Nephron progenitor cell (in vitro differentiated cells): ENCODE measurements at regions not wholly inside any gene's neighbourhood (a gene's known extent, or its start where the extent isn't known, plus 50 kb on each side); places are given as distances from the start of the nearest gene placed in this dataset.

Source experiments
- DNase-seq: peaks from one replicate; pipeline ENCODE4 v3.0.0; 2021
- H3K27ac Mint-ChIP-seq: 2 replicates; pipeline ENCODE4 v1.8.0; 2021; ENCODE audit warnings: mild to moderate bottlenecking, moderate library complexity, mixed read lengths
- H3K27me3 Mint-ChIP-seq: 2 replicates; pipeline ENCODE4 v1.8.0; 2021; ENCODE audit warnings: mild to moderate bottlenecking, low read depth, mixed read lengths; ENCODE audit not compliant: poor library complexity
- H3K36me3 Mint-ChIP-seq: 2 replicates; pipeline ENCODE4 v1.8.0; 2021; ENCODE audit warnings: low read depth, mixed read lengths
- H3K4me1 Mint-ChIP-seq: 2 replicates; pipeline ENCODE4 v1.8.0; 2021; ENCODE audit warnings: mixed read lengths
- H3K4me3 Mint-ChIP-seq: 2 replicates; pipeline ENCODE4 v1.8.0; 2021; ENCODE audit warnings: mild to moderate bottlenecking, moderate library complexity, mixed read lengths
- H3K9me3 Mint-ChIP-seq: 2 replicates; pipeline ENCODE4 v1.8.0; 2021; ENCODE audit warnings: mild to moderate bottlenecking, moderate library complexity, mixed read lengths
- CTCF ChIP-seq: fragments of 200-600 bp; sonication (generic); IDR thresholded peaks from 2 replicates; pipeline ENCODE4 v1.5.0; 2021; ENCODE audit warnings: antibody characterized with exemption

GRCh38 chr14:76576047-76576741, 185.1 kb upstream of the VASH1 start:
- Mint-ChIP-seq H3K4me1 (peaks cover 20% of the 10 kb centered on the region), H3K27me3 (peaks cover 8% of the 10 kb centered on the region), H3K9me3 (peaks cover 9% of the 10 kb centered on the region), H3K4me3 (no peak overlapping the region), H3K27ac (no peak overlapping the region), H3K36me3 (no peaks in the 10 kb centered on the region)
- TF ChIP-seq CTCF = no peak
- no peak for DNase-seq

GRCh38 chr14:76577090-76577489, 184.2 kb upstream of the VASH1 start:
- Mint-ChIP-seq H3K4me3 (no peak overlapping the region), H3K9me3 (peaks cover 9% of the 10 kb centered on the region), H3K4me1 (peaks cover 20% of the 10 kb centered on the region), H3K27me3 (peaks cover 8% of the 10 kb centered on the region), H3K27ac (no peak overlapping the region), H3K36me3 (no peaks in the 10 kb centered on the region)
- DNase-seq = no peak
- no peak for TF ChIP-seq CTCF

DNA sequence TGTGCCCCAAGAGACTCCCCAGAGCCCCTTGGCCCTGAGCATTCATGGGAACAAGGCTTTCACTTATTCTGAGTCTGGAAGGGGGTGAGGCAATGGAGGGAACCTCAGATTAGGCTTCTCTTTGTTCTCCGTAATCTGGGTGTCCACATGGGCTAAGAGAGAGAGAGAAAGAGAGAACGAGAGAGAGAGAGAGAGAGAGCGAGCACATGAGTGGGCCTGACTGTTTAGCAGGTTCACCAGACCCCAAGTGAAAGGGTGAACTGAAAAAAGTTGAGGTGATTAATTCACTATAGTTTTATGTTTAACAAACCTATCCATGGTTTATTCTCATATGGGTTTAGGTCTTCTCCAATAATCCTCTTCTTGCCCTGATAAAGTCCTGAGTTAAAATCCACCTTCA, 183.4 kb upstream of the VASH1 start:
- no peak for DNase-seq
- no peak for TF ChIP-seq CTCF
- H3K4me3 Mint-ChIP-seq = no peak overlapping the region
- H3K27me3 Mint-ChIP-seq = peaks cover 8% of the 10 kb centered on the region
- no peak overlapping the region for H3K27ac Mint-ChIP-seq
- H3K36me3 Mint-ChIP-seq = no peaks in the 10 kb centered on the region
- H3K4me1 Mint-ChIP-seq = peaks cover 20% of the 10 kb centered on the region
- H3K9me3 Mint-ChIP-seq = peaks cover 9% of the 10 kb centered on the region

GRCh38 chr14:76580399-76580798, 180.9 kb upstream of the VASH1 start:
- H3K27ac Mint-ChIP-seq = no peak overlapping the region
- peaks cover 9% of the 10 kb centered on the region for H3K9me3 Mint-ChIP-seq
- peaks cover 24% of the 10 kb centered on the region for H3K4me1 Mint-ChIP-seq
- H3K27me3 Mint-ChIP-seq = peaks cover 8% of the 10 kb centered on the region
- H3K36me3 Mint-ChIP-seq = no peaks in the 10 kb centered on the region
- H3K4me3 Mint-ChIP-seq = no peak overlapping the region
- DNase-seq = no peak
- TF ChIP-seq CTCF = no peak

DNA sequence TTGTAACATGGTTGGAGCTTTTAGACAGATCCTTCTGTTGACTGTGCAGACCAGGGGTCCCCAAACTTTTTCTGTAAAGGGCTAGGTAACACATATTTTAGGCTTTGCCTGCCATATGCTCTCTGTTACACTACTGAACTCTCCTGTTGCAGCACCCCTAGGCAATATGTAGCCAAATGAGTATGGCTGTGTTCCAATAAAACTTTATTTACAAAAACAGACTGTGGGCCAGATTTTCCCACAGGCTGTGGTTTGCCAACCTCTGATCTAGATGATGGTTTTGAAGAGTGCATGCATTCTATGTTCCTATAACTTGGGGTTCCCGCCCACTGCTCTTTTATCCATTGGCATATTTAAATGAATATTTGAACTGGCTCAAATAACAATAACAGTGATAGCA, 180.3 kb upstream of the VASH1 start:
- Mint-ChIP-seq H3K27me3 (peaks cover 4% of the 10 kb centered on the region), H3K36me3 (no peaks in the 10 kb centered on the region), H3K9me3 (peaks cover 9% of the 10 kb centered on the region), H3K4me1 (peaks cover 28% of the 10 kb centered on the region), H3K4me3 (no peak overlapping the region), H3K27ac (no peak overlapping the region)
- TF ChIP-seq CTCF = no peak
- no peak for DNase-seq

GRCh38 chr14:76581592-76581991, 179.7 kb upstream of the VASH1 start:
- no peak for DNase-seq
- Mint-ChIP-seq H3K4me1 (peaks cover 28% of the 10 kb centered on the region), H3K27ac (no peak overlapping the region), H3K4me3 (no peak overlapping the region), H3K27me3 (no peaks in the 10 kb centered on the region), H3K36me3 (no peaks in the 10 kb centered on the region), H3K9me3 (peaks cover 9% of the 10 kb centered on the region)
- TF ChIP-seq CTCF = no peak
